RWPE2 (cell line): ENCODE measurements at regions not wholly inside any gene's neighbourhood (a gene's known extent, or its start where the extent isn't known, plus 50 kb on each side); places are given as distances from the start of the nearest gene placed in this dataset.
"Not testable (repeated sequence)": the region's sequence is repeated elsewhere in the genome, so short reads cannot be mapped to it uniquely, and the experiment has no call there.

Source experiments
- ATAC-seq: fragments of 200-7000 bp; cut with Tn5 transposase; 3 replicates; pipeline ENCODE4 v1.9.1; 2021; ENCODE audit warnings: low read depth
- DNase-seq: peaks from one replicate; pipeline ENCODE4 v3.0.0-alpha.2; 2020; ENCODE audit warnings: low spot score
- H3K27ac ChIP-seq: fragments of 450-650 bp; 2 replicates; pipeline ENCODE4 v1.5.1; 2017; ENCODE audit warnings: mild to moderate bottlenecking; ENCODE audit not compliant: poor library complexity, severe bottlenecking
- H3K27me3 ChIP-seq: fragments of 250-450 bp; sonication (Bioruptor Pico); 2 replicates; pipeline ENCODE4 v1.5.1; 2021; ENCODE audit warnings: mild to moderate bottlenecking, moderate library complexity; ENCODE audit not compliant: insufficient read depth, poor library complexity, severe bottlenecking
- H3K36me3 ChIP-seq: fragments of 250-450 bp; sonication (Bioruptor Pico); 2 replicates; pipeline ENCODE4 v1.5.1; 2020; ENCODE audit warnings: low read depth, mild to moderate bottlenecking, moderate library complexity
- H3K4me1 ChIP-seq: fragments of 250-450 bp; sonication (Bioruptor Pico); 2 replicates; pipeline ENCODE4 v1.5.1; 2021; ENCODE audit warnings: mild to moderate bottlenecking, moderate library complexity; ENCODE audit not compliant: insufficient read depth, poor library complexity, severe bottlenecking
- H3K4me3 ChIP-seq: fragments of 250-450 bp; sonication (Bioruptor Pico); 2 replicates; pipeline ENCODE4 v1.5.1; 2021; ENCODE audit warnings: mild to moderate bottlenecking, moderate library complexity; ENCODE audit not compliant: severe bottlenecking
- H3K9me3 ChIP-seq: fragments of 250-450 bp; sonication (Bioruptor Pico); 2 replicates; pipeline ENCODE4 v1.5.1; 2021; ENCODE audit warnings: mild to moderate bottlenecking, moderate library complexity; ENCODE audit not compliant: severe bottlenecking
- TF ChIP-seq, protein P1 (sequence below): fragments of 450-650 bp; IDR thresholded peaks from one replicate; pipeline ENCODE4 v1.5.1; 2017; ENCODE audit warnings: mild to moderate bottlenecking, moderate library complexity; ENCODE audit not compliant: poor library complexity, severe bottlenecking

GRCh38 chr4:54447304-54447703 lies 210.5 kb upstream of the KIT start:
- Histone ChIP-seq H3K36me3 (no peaks in the 10 kb centered on the region), H3K9me3 (no peaks in the 10 kb centered on the region), H3K4me1 (no peaks in the 10 kb centered on the region), H3K27ac (no peak overlapping the region), H3K4me3 (no peak overlapping the region), H3K27me3 (no peaks in the 10 kb centered on the region)
- DNase-seq = no peak
- TF ChIP-seq, protein P1, sequence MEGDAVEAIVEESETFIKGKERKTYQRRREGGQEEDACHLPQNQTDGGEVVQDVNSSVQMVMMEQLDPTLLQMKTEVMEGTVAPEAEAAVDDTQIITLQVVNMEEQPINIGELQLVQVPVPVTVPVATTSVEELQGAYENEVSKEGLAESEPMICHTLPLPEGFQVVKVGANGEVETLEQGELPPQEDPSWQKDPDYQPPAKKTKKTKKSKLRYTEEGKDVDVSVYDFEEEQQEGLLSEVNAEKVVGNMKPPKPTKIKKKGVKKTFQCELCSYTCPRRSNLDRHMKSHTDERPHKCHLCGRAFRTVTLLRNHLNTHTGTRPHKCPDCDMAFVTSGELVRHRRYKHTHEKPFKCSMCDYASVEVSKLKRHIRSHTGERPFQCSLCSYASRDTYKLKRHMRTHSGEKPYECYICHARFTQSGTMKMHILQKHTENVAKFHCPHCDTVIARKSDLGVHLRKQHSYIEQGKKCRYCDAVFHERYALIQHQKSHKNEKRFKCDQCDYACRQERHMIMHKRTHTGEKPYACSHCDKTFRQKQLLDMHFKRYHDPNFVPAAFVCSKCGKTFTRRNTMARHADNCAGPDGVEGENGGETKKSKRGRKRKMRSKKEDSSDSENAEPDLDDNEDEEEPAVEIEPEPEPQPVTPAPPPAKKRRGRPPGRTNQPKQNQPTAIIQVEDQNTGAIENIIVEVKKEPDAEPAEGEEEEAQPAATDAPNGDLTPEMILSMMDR = no peak
- ATAC-seq = no peak

GRCh38 chr4:54449999-54450398 lies 207.8 kb upstream of the KIT start:
- H3K27ac ChIP-seq = no peak overlapping the region
- no peak for DNase-seq
- H3K27me3 ChIP-seq = peaks cover 3% of the 10 kb centered on the region
- H3K4me3 ChIP-seq = no peak overlapping the region
- no peaks in the 10 kb centered on the region for H3K36me3 ChIP-seq
- H3K4me1 ChIP-seq = no peaks in the 10 kb centered on the region
- TF ChIP-seq, protein P1 = no peak
- ATAC-seq = no peak
- H3K9me3 ChIP-seq = no peaks in the 10 kb centered on the region

DNA sequence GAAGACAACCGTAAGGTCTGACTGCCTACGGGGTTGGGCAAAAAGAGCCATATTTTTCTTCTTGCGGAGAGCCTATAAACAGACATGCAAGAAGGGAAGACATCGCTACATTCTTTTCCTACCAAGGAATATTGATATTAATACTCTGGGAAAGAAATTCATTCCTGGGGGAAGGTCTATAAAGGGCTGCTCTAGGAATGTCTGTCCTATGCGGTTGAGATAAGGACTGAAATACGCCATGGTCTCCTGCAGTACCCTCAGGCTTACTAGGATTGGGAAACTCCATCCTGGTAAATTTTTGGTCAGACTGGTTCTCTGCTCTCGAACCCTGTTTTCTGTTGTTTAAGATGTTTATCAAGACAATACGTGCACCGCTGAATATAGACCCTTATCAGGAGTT lies 190.8 kb upstream of the KIT start:
- not testable (repeated sequence) for H3K36me3 ChIP-seq, H3K4me1 ChIP-seq, H3K4me3 ChIP-seq, DNase-seq, H3K9me3 ChIP-seq, H3K27ac ChIP-seq, H3K27me3 ChIP-seq, ATAC-seq

- Histone ChIP-seq H3K4me3 (no peak overlapping the region), H3K27ac (no peak overlapping the region), H3K27me3 (no peaks in the 10 kb centered on the region), H3K9me3 (no peaks in the 10 kb centered on the region), H3K4me1 (no peaks in the 10 kb centered on the region), H3K36me3 (no peaks in the 10 kb centered on the region)
- TF ChIP-seq, protein P1 = no peak
- ATAC-seq (no peak), DNase-seq (no peak)
Observed at GRCh38 chr4:54473077-54473545, 184.6 kb upstream of the KIT start.

- no peaks in the 10 kb centered on the region for H3K4me1 ChIP-seq
- no peaks in the 10 kb centered on the region for H3K9me3 ChIP-seq
- no peak overlapping the region for H3K4me3 ChIP-seq
- H3K27ac ChIP-seq = no peak overlapping the region
- DNase-seq = no peak
- H3K27me3 ChIP-seq = no peaks in the 10 kb centered on the region
- TF ChIP-seq, protein P1 = no peak
- H3K36me3 ChIP-seq = no peaks in the 10 kb centered on the region
- no peak for ATAC-seq
Observed at GRCh38 chr4:54473798-54474197, 184.0 kb upstream of the KIT start.
